Lung microvascular endothelial cell (primary cell): ENCODE measurements at regions not wholly inside any gene's neighbourhood (a gene's known extent, or its start where the extent isn't known, plus 50 kb on each side); places are given as distances from the start of the nearest gene placed in this dataset.

Experiments used
- DNase-seq, 2 donors: peaks; one replicate each; pipeline versions ENCODE4 v3.0.0 to v3.0.0-alpha.2; 2010; ENCODE audit warnings: low read depth in 2 of 2

DNA sequence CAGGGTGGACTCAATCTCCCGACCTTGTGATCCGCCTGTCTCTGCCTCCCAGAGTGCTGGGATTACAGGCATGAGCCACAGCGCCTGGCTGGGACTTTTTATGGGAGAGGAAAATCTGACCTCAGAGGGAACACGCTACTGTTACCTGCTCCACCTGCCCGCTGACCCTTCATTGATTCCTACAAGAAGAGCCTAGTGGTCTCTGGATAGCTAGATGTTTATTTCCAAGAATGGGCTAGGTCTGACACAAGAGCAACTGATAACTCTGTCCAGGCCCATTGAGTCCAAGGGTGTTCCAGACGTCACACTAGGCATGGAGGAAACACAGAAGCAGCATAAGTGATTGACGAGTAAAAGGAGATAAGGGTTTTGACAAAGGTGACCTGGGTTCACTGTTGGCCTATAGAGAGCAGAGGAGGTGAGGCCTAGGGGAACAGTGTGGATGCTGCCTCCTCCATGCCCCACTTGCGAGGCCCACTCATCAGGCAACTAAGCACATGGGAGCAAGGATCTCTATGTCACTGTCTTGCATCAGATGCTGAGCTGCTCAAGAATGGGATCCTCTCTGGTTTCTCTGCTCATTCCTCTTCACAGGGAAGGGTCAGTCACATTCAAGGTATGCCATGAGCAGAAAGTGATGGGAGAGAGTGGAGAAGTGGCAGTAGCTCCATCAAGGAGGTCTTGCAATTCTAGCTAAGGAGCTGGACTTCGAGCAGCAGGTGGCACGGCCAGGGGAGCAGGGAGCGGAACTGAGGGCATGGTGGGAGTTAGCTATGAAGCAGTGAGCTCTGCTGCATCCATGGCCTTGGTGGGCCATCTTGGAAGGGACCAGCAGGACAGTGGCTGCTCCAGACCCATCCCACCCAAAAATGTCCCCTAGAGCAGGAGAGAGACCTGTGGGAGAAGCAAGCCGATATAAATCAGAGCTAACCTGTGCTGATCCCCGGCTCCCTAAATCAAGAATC is 145.2 kb downstream of the WSCD1 start:
- no peak for DNase-seq

- no peak for DNase-seq
These were observed 143.7 kb downstream of the WSCD1 start for GRCh38 chr17:6213859-6214258.

DNA sequence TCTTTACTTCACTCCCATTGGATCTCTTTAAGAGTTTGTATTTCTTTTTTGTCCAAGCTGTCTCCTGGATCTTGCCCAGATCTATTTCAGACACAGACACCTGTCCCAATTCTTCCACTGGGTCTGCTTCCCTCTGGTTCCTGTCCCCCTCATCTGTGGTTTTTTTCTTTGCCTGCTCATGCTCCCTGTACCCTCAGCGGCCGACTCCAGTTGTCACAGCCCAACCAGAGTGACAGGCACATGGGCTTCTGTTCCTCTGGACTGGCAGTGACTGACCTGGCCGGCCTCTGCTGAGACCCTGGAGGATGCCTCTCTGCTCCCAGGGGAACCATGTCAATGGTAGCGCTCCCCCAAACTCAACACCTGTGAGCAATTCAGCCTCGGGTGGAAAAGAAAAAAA is 142.6 kb downstream of the WSCD1 start:
- no peak for DNase-seq

DNA sequence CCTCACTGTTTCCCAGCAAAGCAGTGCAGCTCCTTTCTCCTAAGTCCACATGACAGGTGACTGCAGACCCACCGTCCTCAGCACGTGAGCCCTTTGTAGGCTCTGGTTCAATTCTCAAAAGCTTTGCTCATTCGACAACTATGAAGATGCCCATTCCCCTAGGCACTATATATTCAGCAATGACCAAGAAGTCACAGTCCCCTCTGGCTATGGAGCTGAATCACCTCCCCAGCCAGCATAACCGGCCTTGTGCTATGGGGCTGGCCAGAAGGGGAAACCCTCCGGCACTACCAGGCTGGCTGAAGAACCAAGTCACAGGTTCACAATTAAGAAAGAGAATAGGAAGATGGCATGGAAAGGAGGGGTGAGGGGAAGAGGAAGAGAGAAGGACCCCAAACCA is 139.7 kb downstream of the WSCD1 start:
- DNase-seq = no peak

- no peak for DNase-seq
These were observed 138.5 kb downstream of the WSCD1 start for GRCh38 chr17:6208608-6209180.

GRCh38 chr17:6205525-6205924 is 135.3 kb downstream of the WSCD1 start:
- no peak for DNase-seq

DNA sequence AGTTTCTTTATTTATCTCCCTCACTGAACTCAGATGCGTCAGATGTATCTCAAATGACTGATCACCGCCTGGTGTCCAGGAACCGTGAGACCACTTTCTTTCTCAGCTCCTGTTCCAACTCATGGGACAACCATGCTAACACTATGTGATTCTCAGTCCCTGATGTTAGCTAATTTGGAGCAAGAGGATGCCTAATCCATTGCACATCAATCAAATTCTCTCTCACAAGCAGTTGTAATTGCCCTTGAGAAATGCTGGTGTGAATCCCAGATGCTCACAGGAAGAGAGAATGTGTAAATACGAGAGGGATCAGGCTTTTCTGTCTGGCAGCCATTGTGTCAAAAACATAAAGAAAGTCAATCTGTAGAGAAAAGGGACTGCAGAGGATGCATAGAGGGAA is 134.9 kb downstream of the WSCD1 start:
- no peak for DNase-seq

GRCh38 chr17:6204203-6204722 is 134.1 kb downstream of the WSCD1 start:
- no peak for DNase-seq

- no peak for DNase-seq
These were observed 126.2 kb downstream of the WSCD1 start for GRCh38 chr17:6196355-6196754.

DNA sequence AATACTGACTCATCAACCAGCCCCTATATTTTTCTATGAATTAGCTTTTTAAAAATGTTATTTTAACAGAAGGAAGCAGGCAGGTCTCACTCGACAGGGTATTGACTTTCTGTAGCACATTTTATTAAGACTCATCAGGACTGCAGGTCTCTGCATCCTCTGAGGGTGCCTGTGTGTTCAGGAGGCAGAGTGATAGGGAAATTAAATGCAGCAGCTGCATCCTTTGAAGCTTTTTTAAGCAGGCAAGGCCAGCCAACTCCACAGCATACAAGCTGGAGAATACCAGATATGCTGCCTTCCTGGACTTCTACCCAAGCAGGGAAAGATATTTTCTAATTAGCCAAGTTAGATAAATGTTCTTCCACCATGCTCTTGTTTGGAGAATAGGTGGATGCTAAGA is 124.9 kb downstream of the WSCD1 start:
- no peak for DNase-seq

DNA sequence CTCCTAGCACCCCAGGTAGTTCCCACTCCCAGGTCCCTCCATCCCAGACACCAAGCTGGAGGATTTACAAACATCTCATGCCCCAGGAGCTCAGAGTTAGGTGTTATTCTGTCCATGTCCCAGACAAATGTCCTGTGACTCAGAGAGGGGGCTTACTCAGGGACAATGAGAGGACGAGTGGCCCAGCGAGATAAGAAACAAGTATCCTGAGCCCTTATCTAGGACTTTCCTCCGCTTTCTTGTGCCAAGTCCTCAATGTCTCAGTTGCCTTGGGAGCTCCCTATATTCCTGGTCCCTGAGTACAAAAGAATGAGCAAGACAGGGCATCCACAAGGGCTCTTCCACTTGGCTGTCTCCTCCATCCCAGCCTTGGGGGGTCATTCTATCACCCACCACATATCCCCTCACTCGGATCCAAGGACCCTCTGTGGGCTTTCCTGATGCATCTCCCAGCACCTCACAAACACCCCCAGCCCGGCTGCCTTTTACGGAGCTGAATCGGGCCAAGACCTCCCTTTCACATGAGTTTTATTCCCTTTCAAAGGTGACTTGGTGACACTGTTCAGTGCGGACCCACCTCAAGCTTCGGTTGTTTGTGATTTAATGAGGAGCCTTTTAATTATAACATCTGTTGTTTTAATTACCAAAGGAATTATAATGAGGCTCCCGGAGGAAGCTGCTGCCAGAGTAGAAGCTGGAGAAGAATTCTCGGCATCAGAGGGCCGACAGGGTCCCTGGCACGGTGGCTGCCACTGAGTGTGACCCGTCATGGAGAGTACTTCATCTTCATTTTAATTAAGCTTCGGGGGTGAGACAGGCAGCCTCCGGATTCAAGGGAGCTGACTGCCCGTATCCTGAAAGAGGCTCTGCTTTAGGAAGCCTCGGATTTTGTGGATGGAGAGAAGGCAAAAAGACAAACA is 121.5 kb downstream of the WSCD1 start:
- DNase-seq = peak in 1 of 2 donors; percentile 13

GRCh38 chr17:6187836-6188235 is 117.7 kb downstream of the WSCD1 start:
- no peak for DNase-seq

- no peak for DNase-seq
These were observed 116.8 kb downstream of the WSCD1 start for GRCh38 chr17:6186998-6187397.

DNA sequence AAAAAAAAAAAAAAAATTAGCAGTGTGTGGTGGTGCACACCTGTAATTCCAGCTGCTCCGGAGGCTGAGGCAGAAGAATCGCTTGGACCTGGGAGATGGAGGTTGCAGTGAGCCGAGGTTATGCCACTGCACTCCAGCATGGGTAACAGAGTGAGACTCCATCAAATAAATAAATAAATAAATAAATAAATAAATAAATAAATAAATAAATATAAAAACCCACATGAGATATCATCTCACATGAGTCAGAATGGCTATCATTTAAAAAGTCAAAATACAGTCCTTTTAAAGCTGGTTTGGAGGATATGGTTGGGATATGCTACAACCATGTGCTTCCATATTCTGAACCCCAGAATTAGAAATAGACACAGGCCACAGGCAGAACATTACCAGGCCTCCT is 114.3 kb downstream of the WSCD1 start:
- DNase-seq = no peak

DNA sequence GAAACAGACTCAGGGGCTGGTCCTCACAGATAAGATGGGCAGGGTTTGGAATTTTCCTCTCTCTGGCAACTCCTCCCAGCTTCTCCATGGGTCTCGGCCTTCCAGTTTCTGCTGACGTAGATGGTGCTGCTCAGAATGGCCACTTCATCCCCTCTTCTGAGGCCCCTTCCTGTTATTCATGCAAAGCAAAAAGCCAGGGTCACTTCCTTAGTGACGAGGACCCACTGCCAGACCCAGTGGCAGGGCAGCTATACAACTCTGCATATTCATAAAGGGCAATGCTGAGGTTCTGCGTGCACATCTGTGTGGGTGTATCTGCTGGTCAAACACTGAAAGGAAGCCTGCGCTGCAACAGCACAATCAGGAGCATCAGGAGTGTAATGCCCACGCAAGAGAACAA is 108.8 kb downstream of the WSCD1 start:
- DNase-seq = peak; percentile 73 to 75

DNA sequence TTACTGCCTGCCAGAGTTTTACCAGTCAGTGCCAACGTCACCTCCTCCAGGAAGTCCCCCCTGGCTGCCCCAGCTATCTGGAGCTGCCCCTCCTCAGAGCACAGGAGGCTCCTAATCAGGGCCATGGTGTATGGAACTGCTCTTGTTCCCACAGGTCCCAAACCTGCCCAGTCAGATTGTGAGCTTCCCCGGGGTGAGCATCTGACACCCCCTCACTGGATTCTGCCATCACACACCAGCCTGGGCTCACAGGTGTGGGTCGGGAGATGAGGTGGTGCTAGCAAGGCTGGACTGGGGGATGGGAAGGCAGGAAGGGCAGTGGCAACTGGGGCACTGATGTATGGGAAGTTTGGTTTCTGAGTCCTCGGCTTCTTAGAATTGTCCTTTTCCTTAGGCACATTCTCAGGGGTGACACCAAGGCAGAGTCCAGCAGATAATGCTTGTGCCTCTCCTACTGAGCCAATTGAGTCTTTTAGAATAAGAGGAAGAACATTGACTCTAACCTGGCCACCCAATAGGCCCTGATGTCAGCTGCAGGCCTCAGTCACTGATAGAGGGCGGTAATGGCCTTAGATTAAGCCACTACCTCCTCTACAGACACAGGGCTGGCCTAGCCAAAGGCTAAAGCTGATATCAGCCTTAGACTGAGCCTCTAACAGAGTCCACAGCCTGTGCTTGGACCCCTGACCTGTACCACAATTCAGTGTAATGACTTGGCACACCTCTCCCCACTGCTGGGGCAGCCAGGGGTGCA is 107.9 kb downstream of the WSCD1 start:
- peak in 1 of 2 donors; percentile 43 for DNase-seq
